ENCODE measurements at regions not wholly inside any gene's neighbourhood (a gene's known extent, or its start where the extent isn't known, plus 50 kb on each side); places are given as distances from the start of the nearest gene placed in this dataset.

DNA sequence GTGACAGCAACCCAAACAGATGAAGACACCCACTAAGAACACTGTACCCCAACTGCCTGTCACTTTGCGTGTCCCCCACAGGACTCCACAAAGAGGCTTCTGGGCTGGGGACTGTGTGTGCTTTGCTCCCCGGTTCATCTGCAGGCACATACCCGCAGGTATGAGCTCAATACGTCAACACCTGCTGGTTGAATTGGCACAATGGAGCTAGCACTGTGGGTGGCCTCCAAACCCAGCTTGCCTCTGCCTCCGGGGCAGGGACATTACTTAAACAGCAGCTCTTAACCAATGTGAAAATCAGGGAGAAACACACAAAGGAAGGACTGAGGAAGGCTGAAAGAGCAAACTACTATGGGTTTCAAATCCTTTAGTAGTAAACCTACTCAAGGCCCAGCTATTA, 140.2 kb upstream of the TIAM1 start (continued):
- TF ChIP-seq, protein P1, sequence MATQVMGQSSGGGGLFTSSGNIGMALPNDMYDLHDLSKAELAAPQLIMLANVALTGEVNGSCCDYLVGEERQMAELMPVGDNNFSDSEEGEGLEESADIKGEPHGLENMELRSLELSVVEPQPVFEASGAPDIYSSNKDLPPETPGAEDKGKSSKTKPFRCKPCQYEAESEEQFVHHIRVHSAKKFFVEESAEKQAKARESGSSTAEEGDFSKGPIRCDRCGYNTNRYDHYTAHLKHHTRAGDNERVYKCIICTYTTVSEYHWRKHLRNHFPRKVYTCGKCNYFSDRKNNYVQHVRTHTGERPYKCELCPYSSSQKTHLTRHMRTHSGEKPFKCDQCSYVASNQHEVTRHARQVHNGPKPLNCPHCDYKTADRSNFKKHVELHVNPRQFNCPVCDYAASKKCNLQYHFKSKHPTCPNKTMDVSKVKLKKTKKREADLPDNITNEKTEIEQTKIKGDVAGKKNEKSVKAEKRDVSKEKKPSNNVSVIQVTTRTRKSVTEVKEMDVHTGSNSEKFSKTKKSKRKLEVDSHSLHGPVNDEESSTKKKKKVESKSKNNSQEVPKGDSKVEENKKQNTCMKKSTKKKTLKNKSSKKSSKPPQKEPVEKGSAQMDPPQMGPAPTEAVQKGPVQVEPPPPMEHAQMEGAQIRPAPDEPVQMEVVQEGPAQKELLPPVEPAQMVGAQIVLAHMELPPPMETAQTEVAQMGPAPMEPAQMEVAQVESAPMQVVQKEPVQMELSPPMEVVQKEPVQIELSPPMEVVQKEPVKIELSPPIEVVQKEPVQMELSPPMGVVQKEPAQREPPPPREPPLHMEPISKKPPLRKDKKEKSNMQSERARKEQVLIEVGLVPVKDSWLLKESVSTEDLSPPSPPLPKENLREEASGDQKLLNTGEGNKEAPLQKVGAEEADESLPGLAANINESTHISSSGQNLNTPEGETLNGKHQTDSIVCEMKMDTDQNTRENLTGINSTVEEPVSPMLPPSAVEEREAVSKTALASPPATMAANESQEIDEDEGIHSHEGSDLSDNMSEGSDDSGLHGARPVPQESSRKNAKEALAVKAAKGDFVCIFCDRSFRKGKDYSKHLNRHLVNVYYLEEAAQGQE (IDR thresholded peaks at IDR 0.05) = no peak
- no peak for TF ChIP-seq HNF4G (IDR thresholded peaks at IDR 0.05)

DNA sequence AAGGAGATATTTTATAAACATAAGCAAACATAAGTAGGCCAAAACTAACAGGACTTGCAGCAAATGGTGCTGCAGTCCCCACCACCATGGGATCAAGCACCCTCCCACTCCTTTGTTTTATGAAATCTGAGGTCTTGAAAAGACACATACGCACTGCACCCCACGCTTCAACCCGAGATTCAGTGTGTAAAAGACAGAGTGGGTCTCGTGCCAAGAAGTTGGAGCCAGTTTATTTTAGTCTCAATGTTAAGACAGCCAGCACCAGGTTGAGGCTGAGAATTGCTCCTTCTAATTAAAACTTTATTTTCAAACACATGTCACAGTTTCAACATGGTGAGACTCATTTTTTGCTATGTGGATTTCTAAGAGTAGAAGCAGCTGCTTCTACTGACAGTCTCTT, 139.1 kb upstream of the TIAM1 start:
- peaks cover 2 to 18% (median 12%) of the 10 kb centered on the region in 4 donors for H3K9me3 ChIP-seq (ENCODE audit: control insufficient read depth in 4 of 4, low read length in 3 of 4)
- WGBS = 87% methylated on average over 4 of the region's 4 CpGs

DNA sequence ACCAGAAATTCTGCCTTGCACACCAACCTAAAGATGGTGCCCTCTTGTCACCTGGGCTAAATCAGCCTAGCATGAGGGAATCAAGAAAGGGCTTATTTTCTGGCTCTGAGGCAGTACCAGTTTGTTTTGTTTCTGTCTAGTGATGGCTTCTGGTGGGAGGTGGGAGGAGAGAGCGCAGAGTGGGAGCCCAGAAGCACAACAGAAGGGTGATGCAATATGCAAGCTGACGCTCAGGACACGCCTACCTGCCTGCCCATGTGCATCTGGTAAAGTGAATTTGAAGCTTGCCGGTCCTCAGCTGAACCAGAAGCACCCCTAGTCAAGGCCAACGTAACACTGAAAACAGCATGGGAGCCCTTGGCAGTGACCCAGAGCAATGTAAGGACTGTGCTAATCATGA, 138.4 kb upstream of the TIAM1 start:
- Histone ChIP-seq H3K4me1 (ENCODE audit: control insufficient read depth in 4 of 4, insufficient read depth in 4 of 4, low read length in 3 of 4) (no peaks in the 10 kb centered on the region), H3K36me3 (ENCODE audit: control insufficient read depth in 4 of 4, insufficient read depth in 3 of 4, low read depth in 1 of 4, low read length in 3 of 4) (peaks cover 0 to 4% (median 0%) of the 10 kb centered on the region in 4 donors), H3K27me3 (ENCODE audit: control insufficient read depth in 4 of 4, insufficient read depth in 4 of 4, low read length in 3 of 4) (no peaks in the 10 kb centered on the region), H3K4me3 (ENCODE audit: low read depth in 1 of 3, low read length in 3 of 3) (no peak overlapping the region), H3K9me3 (ENCODE audit: control insufficient read depth in 4 of 4, low read length in 3 of 4) (peaks cover 2 to 18% (median 12%) of the 10 kb centered on the region in 4 donors), H3K27ac (ENCODE audit: low read depth in 1 of 2, low read length in 2 of 2) (no peak overlapping the region), H3K9ac (ENCODE audit: low read depth in 1 of 2, low read length in 2 of 2) (no peak overlapping the region)
- TF ChIP-seq TAF1 (conservative IDR thresholded peaks at IDR 0.05) (no peak), SP1 (IDR thresholded peaks at IDR 0.05) (no peak), YY1 (IDR thresholded peaks at IDR 0.05) (no peak), FOXA1 (IDR thresholded peaks at IDR 0.05) (no peak), HNF4G (IDR thresholded peaks at IDR 0.05) (no peak), HNF4A (conservative IDR thresholded peaks at IDR 0.05) (no peak)
- TF ChIP-seq, protein P2, sequence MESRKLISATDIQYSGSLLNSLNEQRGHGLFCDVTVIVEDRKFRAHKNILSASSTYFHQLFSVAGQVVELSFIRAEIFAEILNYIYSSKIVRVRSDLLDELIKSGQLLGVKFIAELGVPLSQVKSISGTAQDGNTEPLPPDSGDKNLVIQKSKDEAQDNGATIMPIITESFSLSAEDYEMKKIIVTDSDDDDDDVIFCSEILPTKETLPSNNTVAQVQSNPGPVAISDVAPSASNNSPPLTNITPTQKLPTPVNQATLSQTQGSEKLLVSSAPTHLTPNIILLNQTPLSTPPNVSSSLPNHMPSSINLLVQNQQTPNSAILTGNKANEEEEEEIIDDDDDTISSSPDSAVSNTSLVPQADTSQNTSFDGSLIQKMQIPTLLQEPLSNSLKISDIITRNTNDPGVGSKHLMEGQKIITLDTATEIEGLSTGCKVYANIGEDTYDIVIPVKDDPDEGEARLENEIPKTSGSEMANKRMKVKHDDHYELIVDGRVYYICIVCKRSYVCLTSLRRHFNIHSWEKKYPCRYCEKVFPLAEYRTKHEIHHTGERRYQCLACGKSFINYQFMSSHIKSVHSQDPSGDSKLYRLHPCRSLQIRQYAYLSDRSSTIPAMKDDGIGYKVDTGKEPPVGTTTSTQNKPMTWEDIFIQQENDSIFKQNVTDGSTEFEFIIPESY (IDR thresholded peaks at IDR 0.05) = no peak
- 98% methylated on average over 5 of the region's 5 CpGs for WGBS
- no peak for DNase-seq (ENCODE audit: low spot score)

More for the DNA sequence above, 139.1 kb upstream of the TIAM1 start:
- no peak overlapping the region for H3K9ac ChIP-seq (ENCODE audit: low read depth in 1 of 2, low read length in 2 of 2)
- no peaks in the 10 kb centered on the region for H3K27me3 ChIP-seq (ENCODE audit: control insufficient read depth in 4 of 4, insufficient read depth in 4 of 4, low read length in 3 of 4)
- H3K27ac ChIP-seq (ENCODE audit: low read depth in 1 of 2, low read length in 2 of 2) = no peak overlapping the region
- H3K36me3 ChIP-seq (ENCODE audit: control insufficient read depth in 4 of 4, insufficient read depth in 3 of 4, low read depth in 1 of 4, low read length in 3 of 4) = peaks cover 0 to 4% (median 0%) of the 10 kb centered on the region in 4 donors
- DNase-seq (ENCODE audit: low spot score) = no peak
- H3K4me1 ChIP-seq (ENCODE audit: control insufficient read depth in 4 of 4, insufficient read depth in 4 of 4, low read length in 3 of 4) = no peaks in the 10 kb centered on the region
- no peak for TF ChIP-seq YY1 (IDR thresholded peaks at IDR 0.05)
- no peak for TF ChIP-seq FOXA1 (IDR thresholded peaks at IDR 0.05)
- TF ChIP-seq EGR1 (IDR thresholded peaks at IDR 0.05; ENCODE audit: low read depth in 2 of 2) = no peak
- H3K4me3 ChIP-seq (ENCODE audit: low read depth in 1 of 3, low read length in 3 of 3) = no peak overlapping the region

DNA sequence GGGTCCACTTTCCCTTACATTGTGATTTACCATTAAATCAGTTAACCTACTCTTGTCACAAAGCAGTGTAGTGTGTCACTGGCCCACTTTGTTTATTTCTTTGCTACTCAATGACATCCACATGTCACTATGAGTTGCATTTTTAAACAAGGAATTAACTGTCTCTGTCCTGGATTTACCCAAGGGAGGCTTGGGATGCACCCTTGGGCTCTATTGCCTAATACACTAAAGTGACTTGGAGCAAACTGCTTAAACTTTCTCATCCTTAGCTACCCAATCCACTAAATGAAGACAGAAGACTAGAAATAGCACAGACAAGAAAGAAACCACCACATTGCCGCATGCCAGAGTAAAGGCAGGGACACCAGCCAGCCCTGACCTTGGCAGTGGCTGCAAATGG, 136.2 kb upstream of the TIAM1 start:
- WGBS = 88% methylated on average over 1 of the region's 1 CpG
- H3K9ac ChIP-seq (ENCODE audit: low read depth in 1 of 2, low read length in 2 of 2) = no peak overlapping the region
- peaks cover 0 to 8% (median 5%) of the 10 kb centered on the region in 4 donors for H3K9me3 ChIP-seq (ENCODE audit: control insufficient read depth in 4 of 4, low read length in 3 of 4)
- no peak for DNase-seq (ENCODE audit: low spot score)
- no peak overlapping the region for H3K27ac ChIP-seq (ENCODE audit: low read depth in 1 of 2, low read length in 2 of 2)
- H3K36me3 ChIP-seq (ENCODE audit: control insufficient read depth in 4 of 4, insufficient read depth in 3 of 4, low read depth in 1 of 4, low read length in 3 of 4) = no peaks in the 10 kb centered on the region
- H3K4me3 ChIP-seq (ENCODE audit: low read depth in 1 of 3, low read length in 3 of 3) = no peak overlapping the region
- no peaks in the 10 kb centered on the region for H3K27me3 ChIP-seq (ENCODE audit: control insufficient read depth in 4 of 4, insufficient read depth in 4 of 4, low read length in 3 of 4)
- no peaks in the 10 kb centered on the region for H3K4me1 ChIP-seq (ENCODE audit: control insufficient read depth in 4 of 4, insufficient read depth in 4 of 4, low read length in 3 of 4)
- TF ChIP-seq, protein P3, sequence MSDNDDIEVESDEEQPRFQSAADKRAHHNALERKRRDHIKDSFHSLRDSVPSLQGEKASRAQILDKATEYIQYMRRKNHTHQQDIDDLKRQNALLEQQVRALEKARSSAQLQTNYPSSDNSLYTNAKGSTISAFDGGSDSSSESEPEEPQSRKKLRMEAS (IDR thresholded peaks at IDR 0.05) = no peak
- TF ChIP-seq NR2F2 (IDR thresholded peaks at IDR 0.05) = no peak
- TF ChIP-seq, protein P4, sequence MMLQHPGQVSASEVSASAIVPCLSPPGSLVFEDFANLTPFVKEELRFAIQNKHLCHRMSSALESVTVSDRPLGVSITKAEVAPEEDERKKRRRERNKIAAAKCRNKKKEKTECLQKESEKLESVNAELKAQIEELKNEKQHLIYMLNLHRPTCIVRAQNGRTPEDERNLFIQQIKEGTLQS (IDR thresholded peaks at IDR 0.05) = no peak
- no peak for TF ChIP-seq HNF4G (IDR thresholded peaks at IDR 0.05)
- TF ChIP-seq RXRA (IDR thresholded peaks at IDR 0.05) = no peak
- no peak for TF ChIP-seq FOXA1 (IDR thresholded peaks at IDR 0.05)
- no peak for TF ChIP-seq EGR1 (IDR thresholded peaks at IDR 0.05; ENCODE audit: low read depth in 2 of 2)
- no peak for TF ChIP-seq FOXA2 (IDR thresholded peaks at IDR 0.05)
- TF ChIP-seq GABPA (IDR thresholded peaks at IDR 0.05 in 1 of 2, conservative IDR thresholded peaks at IDR 0.05 in 1 of 2) = no peak
- TF ChIP-seq, protein P1 (IDR thresholded peaks at IDR 0.05) = no peak
- no peak for TF ChIP-seq TAF1 (conservative IDR thresholded peaks at IDR 0.05)

Measured in liver (tissue), 7 donors.